Testis (tissue), 2 donors: ENCODE measurements at regions not wholly inside any gene's neighbourhood (a gene's known extent, or its start where the extent isn't known, plus 50 kb on each side); places are given as distances from the start of the nearest gene placed in this dataset.

Experiments used
- CTCF ChIP-seq, 3 experiments: fragments of 450-650 bp in 2 of 3; fragments of 200-600 bp in 1 of 3; sonication (generic) in 1 of 3; IDR thresholded peaks; one replicate each; pipeline ENCODE4 v1.5.1; 2016 to 2019; ENCODE audit warnings: antibody characterized with exemption in 3 of 3, mild to moderate bottlenecking in 2 of 3, moderate library complexity in 1 of 3
- POLR2A ChIP-seq: fragments of 450-650 bp; IDR thresholded peaks from one replicate; pipeline ENCODE4 v1.6.1; 2017; ENCODE audit warnings: antibody characterized with exemption, mild to moderate bottlenecking, moderate library complexity

DNA sequence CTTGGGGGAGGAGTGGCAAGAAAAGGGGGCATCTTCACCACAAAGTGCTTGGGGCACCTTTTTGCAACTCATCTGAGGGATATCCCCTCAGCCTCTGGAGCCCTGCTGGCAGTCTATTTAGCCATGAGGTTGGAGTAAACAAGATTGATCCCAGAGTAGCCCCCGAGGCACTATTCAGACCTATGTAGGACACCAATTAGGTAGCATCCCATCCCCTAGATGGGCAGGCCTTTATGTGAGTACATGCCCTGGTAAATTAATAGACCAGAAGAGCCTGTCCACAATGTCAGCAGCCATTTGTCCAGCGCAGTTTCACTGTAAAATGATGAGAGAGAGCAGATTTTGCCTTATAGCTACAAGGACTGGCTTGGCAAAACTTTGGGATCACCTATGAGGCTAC lies 221.4 kb downstream of the DRD1 start:
- TF ChIP-seq CTCF (IDR thresholded peaks at IDR 0.05) (no peak), POLR2A (no peak)
